ENCODE measurements at regions not wholly inside any gene's neighbourhood (a gene's known extent, or its start where the extent isn't known, plus 50 kb on each side); places are given as distances from the start of the nearest gene placed in this dataset.

DNA sequence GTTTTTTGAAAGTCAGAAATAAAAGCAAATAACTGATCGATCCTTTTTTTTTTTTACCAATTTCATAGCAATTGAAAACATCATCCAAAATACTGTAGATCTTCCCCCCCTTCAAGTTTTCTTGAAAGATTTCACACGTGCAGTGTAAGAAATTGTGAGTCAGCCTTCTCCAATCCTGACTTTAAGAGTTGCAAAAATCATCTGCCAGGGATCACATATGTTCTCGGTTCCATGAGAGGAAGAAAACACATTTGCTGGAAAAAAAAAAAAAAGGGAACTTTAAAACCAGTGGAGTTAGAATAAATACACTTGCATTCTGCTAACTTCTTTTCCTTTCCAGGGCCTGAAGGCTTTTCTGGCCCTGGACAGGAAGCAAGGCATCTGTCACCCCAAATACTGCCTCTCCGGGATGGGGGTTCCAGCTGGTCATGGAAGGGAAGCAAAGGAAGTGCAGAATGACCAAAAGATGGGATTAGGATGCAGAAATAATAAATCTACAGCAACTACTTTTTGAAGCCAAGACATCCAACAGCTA lies 198.4 kb upstream of the KIAA1217 start:
- DNase-seq (ENCODE audit: low read depth in 2 of 2): no peak

DNA sequence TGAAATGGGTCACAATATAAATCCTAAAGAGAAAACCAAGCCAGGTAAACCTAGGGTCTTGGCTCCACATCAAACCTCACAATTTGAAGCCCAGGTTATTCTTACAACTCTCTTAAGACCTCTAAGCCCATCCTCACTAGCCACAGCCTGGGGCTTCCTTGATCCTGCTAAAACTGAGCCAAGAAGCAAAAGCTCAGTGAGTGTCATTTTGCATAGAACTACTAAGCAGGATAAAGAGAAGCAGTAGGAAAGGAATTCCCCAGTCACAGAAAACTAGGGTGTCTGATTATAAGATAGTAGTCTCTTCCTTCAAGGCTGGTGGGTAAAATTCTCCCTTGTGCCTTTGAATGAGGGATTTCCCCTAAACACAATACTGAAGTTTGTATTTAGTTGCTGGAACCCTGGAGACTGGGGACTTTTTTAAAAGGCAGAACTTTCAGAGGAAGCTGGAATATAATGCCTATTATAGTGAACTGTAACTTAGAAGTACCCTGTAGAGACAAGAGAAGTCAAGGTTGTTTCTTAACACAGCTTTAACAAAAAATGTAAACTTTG lies 196.6 kb upstream of the KIAA1217 start:
- DNase-seq (ENCODE audit: low read depth in 2 of 2): no peak

DNA sequence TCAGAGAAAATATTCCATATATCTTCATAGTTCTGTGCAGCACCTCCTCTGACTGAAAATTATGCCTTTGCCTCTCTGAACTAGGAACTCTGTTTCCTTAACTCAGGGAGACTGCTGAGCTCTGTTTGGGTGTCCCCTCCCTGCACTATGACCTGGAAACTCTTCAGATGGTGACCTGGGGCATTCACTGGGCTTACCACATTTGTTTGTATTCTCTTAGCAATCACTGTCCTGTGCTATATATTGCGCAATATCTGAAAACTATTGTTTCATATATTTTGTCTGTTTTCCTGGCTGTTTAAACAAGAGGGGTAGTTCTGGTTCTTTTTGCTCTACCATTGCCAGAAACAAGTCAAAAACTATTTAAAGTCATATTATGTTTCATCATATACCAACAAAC lies 181.8 kb upstream of the KIAA1217 start:
- DNase-seq (ENCODE audit: low read depth in 2 of 2): no peak

DNA sequence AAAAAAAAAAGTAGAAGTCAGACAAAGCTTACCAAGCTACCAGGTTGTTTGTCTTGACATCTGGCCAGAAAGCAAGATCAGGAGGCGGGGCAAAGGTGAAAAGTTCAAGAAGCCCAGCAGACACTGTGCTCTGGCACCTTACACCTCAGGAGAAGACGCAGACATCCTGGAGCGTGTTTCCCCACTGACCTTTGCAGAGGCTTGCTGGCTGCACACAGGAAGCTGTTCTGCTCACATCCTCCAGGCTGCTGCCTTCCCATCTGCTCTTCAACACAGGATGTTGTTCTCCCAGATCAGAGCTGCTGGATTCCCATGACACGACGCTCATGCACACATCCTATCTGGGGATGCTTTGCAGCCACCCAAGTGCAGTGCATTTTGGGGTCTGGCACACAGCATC lies 174.4 kb upstream of the KIAA1217 start:
- no peak for DNase-seq (ENCODE audit: low read depth in 2 of 2)

DNA sequence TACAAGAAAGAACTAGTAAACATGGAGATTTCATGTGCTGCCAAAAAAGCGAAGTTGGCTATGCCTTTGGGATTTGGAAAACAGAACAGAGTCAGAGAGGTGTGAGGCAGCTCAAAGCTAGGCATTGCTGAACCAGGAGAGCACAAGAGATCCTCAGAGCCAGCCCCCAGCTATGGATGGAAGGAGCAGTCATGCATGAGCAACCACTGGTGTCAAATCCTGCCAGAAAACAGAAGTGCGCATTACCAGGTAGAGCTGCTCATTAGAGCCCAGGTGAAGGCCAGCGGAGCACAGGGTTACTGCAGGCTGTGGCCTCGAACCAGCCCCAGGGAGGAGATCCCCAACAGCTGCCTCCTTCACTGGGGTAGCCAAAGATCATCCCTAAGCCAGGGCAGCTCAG lies 173.2 kb upstream of the KIAA1217 start:
- DNase-seq (ENCODE audit: low read depth in 2 of 2): no peak

DNA sequence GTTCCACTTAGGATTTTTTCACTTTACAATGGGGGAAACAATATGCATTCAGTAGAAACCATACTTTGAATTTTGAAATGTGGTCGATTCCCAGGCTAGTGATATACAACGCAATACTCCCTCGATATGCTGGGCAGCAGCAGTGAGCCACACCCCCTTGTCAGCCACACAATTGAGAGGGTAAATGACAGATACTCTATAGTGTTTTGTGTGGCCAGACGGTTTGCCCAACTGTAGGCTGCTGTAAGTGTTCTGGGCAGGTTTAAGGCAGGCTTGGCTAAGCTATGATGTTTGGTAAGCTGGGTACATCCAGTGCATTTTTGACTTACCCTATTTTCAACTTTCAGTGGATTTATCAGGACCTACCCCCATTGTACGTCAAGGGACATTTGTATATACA lies 169.6 kb upstream of the KIAA1217 start:
- DNase-seq (ENCODE audit: low read depth in 2 of 2): no peak

DNA sequence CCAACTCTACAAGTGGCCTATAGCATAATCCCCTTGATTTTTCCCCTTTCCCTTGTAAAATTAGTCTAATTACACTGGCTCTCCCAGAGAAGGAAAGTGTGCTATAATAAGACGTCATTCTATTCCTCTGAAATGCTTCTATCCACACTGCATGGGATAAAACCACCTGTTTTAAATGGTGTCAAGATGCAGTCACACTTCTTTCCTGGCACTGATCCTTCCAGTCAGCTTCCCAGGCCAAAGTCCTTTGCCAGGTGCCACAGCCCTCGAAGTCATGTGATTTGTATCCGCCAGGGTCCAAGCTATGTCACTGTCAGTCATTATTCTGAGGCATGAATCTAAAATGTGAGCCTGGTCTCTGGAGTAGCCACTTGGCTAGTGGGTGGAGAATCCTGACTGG lies 169.0 kb upstream of the KIAA1217 start:
- no peak for DNase-seq (ENCODE audit: low read depth in 2 of 2)

DNA sequence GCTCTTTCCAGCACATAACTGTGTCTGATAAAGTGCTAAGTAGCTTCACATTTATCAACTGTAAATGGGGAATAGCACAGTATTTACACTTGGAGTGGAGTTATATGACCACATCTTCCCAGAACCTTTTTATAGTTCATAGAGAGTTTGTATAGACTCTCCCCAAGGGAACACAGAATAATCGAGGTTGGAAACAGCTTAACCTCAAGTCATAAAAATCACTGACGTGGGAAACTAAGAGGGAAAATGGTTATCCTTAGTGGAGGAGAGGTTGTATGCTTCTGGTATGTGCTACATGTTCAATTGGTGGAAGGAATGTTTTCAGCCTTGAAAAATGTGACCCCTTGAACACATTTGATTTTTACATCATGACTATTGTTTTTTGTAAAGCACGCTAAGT lies 167.9 kb upstream of the KIAA1217 start:
- no peak for DNase-seq (ENCODE audit: low read depth in 2 of 2)

DNA sequence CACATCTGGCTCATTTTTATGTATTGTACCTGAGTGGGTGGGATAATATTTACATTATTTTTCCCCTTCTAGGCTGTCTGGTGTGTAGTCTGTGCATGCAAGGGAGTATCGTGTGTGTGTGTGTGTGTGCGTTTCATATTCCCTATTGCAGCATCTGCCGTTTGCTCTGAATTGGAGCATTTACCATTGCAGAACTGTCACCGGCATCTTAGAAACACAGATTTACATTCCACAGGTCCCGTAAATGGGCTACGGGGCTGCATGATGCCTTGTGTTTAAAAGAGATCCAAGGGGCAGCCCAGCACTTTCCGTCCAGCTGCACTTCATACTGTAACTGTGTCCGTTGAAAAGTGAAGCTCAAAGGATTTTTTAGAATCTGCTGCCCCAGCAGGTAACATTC lies 167.1 kb upstream of the KIAA1217 start:
- no peak for DNase-seq (ENCODE audit: low read depth in 2 of 2)

DNA sequence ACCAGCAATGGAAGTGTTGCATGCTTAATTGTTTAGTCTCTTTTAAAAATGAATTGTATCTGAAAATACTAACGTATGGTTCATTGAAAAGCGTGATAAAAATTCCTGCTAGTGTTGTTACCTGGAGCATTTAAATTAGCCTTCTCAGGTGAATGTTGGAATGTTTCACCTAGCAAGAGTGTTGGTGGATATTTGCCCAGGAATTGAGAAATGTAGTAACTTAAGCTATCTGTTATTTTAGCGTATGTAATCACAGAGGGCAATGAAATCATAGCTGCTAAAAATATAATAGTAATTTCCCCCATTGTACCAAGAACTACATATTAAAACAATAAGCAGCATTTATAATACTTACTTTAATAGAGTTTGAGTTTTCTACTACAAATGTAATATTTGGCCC lies 166.1 kb upstream of the KIAA1217 start:
- no peak for DNase-seq (ENCODE audit: low read depth in 2 of 2)

DNA sequence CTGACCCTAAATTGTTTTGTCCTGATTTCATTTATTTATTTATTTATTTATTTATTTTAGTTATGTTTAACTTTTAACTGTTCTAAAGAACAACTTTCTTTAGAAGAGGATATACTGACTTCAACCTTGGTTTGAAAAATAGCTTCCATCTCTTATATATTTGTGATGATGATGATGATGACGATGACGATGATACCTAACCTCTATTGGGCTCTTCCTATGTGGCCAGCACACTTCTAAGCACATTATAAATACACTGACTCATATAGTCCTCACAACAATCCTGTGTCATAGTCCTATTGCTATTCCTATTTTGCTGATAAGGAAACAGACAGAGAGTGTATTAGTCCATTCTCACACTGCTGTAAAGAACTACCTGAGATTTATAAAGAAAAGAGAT lies 162.9 kb upstream of the KIAA1217 start:
- DNase-seq (ENCODE audit: low read depth in 2 of 2): no peak

DNA sequence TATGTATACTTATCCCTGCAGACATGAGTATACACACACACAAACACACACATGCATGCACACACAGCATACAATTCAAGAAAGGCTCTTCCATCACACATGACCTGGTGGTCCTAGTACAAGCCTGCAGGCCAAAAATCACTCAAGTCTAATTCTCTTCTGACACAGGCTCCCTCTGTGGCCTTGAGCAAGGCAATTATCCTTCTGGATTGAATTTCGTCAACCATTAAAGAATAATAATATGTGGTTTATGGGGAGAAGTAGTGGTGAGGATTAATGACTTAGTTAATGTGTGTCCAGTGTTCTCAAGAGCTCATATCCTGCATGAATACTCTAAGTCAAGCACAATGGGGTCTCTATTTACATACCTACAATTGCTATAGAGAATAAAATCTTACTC lies 161.8 kb upstream of the KIAA1217 start:
- DNase-seq (ENCODE audit: low read depth in 2 of 2): no peak

DNA sequence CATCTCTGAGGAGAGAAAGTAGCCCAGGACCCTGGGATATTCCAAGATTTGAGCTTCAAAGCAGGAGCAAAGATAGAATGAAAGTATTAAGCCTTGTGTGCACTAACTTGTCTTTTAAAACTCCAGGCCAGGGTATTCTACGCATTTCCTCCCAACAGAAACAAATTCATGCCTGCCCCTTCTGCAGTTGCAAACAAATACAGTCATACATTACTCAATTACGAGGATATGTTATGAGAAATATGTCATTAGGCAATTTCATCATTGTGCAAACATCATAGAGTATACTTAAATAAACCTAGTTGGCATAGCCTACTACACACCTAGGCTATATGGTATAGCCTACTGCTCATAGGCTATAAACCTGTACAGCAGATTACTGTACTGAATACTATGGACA lies 154.5 kb upstream of the KIAA1217 start:
- no peak for DNase-seq (ENCODE audit: low read depth in 2 of 2)

DNA sequence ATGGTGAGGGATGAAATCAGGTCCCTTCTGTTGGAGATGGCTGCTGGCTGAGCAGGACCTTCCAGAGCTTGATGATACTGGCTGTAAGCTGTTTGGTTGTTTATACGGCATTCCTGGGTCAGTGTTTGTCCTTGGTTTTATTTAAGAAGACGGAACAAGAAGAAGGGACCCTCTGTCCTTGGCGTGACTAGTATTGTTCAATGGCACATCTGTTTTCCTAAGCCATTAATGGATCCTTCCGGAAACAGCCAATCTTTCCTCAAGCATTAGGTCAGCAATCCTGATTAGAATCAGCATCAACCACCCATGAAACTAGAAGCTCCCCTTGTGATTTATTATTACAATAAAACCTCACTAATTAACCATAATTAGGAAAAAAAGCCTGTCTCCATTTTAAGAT lies 128.7 kb upstream of the KIAA1217 start:
- no peak for DNase-seq (ENCODE audit: low read depth in 2 of 2)

DNA sequence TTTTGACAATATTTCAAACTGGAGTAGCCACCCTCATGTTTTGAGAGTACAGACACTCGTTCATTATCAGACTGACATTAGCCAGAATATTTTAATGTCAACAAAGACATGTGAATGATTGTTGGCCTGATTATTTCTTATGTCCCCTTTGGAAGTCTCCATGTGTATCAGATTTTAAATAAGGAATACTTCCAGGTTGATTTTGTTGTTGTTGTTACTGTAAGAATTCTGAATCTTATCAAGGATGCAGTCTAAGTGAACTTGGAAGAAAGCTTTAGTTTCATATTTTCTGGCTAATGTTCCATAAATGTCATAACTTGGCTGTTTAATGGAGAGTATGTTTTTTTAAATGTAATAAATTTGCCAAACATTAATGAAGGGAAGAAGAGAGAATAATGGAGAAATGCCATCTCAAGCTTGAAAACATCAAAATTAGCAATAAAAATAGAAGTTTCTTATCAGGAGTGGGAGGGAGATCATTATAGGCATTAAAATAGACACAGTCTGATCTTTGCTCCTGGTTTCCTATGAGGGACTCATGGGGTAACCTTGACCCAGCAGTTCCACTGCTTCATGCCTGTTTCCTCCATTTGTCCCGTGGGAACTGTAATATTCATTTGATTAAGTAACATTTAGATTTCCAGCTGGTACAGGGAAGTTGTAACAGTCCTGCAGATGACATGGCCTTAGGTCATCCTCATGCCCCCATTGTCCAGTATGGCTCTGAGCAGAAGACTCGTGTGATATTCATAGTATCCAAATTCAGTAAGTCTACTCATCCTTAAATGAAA lies 122.4 kb upstream of the KIAA1217 start:
- DNase-seq (ENCODE audit: low read depth in 2 of 2): no peak

DNA sequence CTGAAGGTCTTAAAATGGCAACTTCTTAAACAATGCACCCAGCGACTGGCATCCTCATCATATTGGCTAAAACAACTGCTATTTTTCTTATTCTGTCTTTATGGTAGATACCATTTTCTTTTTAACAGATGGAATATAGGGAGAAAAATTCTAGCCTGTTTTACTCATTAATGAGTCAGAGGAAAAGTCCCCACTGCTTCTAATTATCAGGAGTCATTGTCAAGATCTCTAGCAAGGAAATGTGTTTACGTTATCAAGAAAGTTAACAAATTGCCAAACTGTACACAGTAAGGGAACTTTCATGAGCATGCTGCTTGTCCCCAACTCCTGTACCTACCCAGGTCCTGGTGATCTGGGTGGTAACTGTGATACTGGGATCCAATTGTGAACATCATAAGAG lies 117.7 kb upstream of the KIAA1217 start:
- DNase-seq (ENCODE audit: low read depth in 2 of 2): no peak

DNA sequence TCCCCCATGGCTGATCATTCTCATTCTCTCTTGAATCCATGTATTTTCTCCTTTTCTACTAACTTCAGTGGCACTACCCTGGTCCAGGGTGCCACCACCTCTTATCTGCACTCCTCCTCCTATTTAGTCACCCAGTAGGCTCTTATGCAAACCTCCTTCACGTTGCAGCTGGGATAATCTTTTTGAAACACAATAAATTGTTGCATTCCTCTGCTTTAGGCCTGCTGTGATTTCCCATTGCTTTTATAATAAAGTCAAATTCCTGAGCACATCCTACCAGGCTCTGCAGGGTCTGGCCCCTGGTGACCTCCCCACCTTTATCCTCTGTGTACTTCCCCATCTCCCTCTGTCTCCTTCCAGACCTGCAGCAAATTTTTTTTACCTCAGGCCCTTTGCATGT lies 112.7 kb upstream of the KIAA1217 start:
- no peak for DNase-seq (ENCODE audit: low read depth in 2 of 2)

DNA sequence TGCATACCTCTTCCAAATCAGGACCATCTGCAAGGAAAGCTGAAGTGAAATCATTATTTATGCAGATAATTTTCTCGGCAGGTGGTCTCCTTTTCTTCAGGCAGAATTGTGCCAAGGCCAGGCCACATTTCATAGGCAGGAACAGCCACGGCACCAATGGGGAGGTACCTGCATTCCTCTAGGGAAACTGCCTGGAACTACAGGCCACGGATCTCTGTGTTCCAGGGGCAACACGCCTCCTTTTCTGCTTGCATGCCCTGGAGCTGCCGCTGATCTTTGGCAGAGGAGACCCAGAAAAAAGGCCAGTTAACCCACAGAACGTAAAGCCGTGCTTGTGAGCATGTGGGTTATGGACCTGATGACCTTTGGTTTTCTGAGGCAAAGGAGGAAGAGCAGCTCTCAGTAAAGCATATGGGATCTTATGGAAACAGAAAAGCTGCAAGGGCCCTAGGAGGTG lies 111.2 kb upstream of the KIAA1217 start:
- DNase-seq (ENCODE audit: low read depth in 2 of 2): no peak

DNA sequence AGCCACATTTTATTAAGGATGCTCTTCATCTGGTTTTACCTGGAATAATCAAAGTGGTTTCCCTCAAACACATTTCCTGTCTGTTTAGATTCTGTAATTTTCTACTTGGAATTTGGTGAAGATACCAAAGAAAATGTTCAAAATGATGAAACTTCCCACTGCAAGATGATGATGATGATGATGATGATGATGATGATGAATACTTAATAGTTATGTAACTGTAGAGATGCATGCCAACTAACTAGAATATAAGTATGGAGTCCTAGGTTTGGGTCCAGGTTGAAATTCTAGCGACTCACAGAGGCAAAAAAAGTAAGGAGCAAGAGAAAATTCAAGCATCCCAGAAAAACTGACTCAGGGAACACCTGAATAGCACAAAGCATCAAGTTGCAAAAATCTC lies 104.0 kb upstream of the KIAA1217 start:
- DNase-seq (ENCODE audit: low read depth in 2 of 2): no peak

DNA sequence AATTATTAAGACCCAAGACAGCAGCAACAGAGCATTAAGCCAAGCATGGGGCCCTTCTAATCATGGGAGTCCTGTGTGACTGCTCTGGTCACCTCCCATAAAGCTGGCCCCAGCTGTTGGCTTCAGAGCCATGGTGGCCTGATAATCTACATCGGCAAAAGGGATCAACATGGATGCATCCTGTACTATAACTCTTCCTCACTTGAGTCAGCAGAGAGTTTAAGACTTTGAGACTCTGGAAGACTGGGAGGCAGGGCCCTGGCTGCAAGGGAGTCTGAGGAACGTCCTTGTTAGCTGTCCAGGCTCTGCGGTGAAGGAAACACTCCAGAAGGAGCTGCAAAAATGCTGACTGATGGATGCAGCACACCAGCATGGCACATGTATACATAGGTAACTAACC lies 95.0 kb upstream of the KIAA1217 start:
- no peak for DNase-seq (ENCODE audit: low read depth in 2 of 2)

DNA sequence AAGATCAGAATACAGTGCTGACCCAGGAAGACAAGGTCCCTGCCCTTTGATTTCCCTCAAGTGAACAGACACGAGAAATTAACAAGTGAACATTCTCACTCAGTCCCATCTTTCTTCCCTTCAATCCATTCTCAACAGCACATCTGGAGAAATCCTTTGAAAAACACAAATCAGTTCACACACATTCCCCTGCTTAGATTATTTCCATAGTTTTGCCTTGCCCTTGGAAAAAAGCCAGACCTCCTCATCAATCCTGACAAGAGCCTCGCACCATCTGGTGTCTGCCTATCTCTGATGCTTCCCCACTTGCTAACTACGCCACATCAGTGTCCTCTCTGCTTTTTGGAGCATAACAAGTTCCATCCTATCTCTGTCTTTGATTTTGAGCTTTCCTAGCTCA lies 94.4 kb upstream of the KIAA1217 start:
- no peak for DNase-seq (ENCODE audit: low read depth in 2 of 2)

DNA sequence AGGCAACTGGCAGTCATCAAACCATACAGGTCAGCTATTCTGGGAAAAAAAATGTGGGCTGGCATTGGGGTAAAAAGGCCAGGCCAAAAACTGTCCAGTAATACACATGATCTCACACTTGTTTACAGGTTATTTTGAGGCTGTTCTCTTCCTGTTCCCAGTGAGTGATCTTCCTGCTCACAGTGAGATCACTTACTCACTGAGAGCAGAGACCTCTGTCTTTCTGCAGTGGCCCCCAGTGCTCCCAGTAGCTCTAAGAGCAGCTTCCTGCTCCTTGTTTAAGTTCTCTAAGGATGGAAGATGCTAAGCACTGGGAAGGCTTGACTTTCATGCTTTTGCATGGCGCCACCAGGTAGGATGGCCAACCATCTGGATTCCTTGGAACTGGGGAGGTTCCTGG lies 93.5 kb upstream of the KIAA1217 start:
- no peak for DNase-seq (ENCODE audit: low read depth in 2 of 2)

DNA sequence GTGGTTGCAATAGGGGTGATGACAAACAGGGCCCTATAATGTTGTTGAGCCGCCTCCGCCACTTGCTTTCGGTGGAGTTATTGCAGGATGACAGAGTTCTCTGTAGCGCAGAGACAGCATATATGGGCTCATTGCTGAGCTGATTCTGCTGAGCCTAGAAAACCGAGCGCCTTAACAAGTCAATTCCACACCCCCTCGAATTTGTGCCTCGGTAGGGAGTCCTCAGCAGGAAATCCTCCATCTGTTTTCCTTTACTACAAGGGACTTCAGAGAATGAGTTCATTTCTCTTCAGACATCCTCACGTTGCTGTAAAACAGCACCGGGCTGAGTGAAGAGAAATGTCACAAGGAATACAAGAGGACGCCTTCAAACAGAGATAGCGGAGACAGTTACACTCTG lies 90.7 kb upstream of the KIAA1217 start:
- no peak for DNase-seq (ENCODE audit: low read depth in 2 of 2)

DNA sequence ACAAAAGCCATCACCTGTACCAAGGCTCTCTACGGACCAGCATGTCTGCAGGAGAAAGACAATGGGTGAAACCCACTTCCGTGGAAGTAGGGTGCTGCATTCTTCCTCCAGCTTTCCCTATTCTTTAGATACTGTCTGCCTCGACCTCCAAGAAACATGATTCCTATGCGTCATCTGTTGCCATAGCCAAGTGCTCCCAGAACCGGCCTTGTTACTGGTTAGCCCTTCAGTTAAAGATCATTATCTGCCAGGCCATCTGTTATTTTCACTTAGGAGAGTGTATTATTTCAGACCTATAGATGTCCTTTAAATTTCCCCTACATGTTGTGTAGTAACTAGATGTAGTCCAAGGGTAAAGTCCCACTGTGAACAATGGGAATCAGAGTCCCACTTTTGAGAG lies 89.0 kb upstream of the KIAA1217 start:
- no peak for DNase-seq (ENCODE audit: low read depth in 2 of 2)
